ENCODE measurements at regions not wholly inside any gene's neighbourhood (a gene's known extent, or its start where the extent isn't known, plus 50 kb on each side); places are given as distances from the start of the nearest gene placed in this dataset.

DNA sequence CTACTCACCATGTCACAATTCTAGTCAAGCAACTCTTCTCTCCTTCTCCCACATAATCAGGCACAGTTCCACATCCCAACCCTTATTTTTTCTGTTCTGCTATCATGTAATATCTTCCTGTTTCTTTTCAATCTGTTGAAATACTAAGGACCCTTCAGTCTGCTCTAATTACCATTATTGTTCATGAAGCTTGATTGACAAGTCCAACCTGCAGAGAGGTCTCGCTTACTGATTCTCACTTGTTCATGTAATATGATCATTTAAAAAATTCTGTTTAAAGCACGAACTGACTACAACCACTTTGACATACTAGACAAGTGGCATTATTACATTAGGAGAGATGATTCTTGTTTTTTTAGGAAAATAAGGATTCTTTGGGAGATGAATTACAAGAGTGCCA lies 108.6 kb upstream of the MAD2L1 start:
- Mint-ChIP-seq H3K4me3 (no peak overlapping the region), H3K27me3 (ENCODE audit: low read depth in 3 of 3) (peaks cover 0 to 2% (median 0%) of the 10 kb centered on the region in 3 donors), H3K9me3 (peaks cover 0 to 2% (median 0%) of the 10 kb centered on the region in 7 donors), H3K27ac (no peak overlapping the region), H3K36me3 (no peaks in the 10 kb centered on the region), H3K4me1 (no peaks in the 10 kb centered on the region)
- H3K4me3 ChIP-seq (replicated peaks in 1 of 3; ENCODE audit: low read depth in 2 of 3, low read length in 3 of 3): no peak overlapping the region
- no peak overlapping the region for H3K27ac ChIP-seq (ENCODE audit: low read depth in 1 of 2, low read length in 2 of 2)
- no peak for TF ChIP-seq CTCF (IDR thresholded peaks at IDR 0.05)
- no peak overlapping the region for H3K4me2 ChIP-seq (replicated peaks; ENCODE audit: extremely low read depth, low read length, poor library complexity, severe bottlenecking)
- no peaks in the 10 kb centered on the region for H3K4me1 ChIP-seq (ENCODE audit: control insufficient read depth in 1 of 2, insufficient read depth in 2 of 2, low read length in 2 of 2)
- no peak overlapping the region for H3K9ac ChIP-seq (ENCODE audit: insufficient read depth, low read length, poor library complexity, severe bottlenecking)
- WGBS (ENCODE audit: insufficient coverage): no CpG with 5 or more reads among the region's 2 CpGs
- H3K79me2 ChIP-seq (ENCODE audit: insufficient read depth, low read length): no peaks in the 10 kb centered on the region
- H3K36me3 ChIP-seq (replicated peaks in 1 of 2; ENCODE audit: control insufficient read depth in 1 of 2, insufficient read depth in 2 of 2, low read length in 2 of 2): no peaks in the 10 kb centered on the region
- peaks cover 0 to 4% of the 10 kb centered on the region in 2 donors for H3K9me3 ChIP-seq (replicated peaks in 1 of 2; ENCODE audit: control insufficient read depth in 1 of 2, insufficient read depth in 1 of 2, low read length in 2 of 2)
- H3K27me3 ChIP-seq (ENCODE audit: control insufficient read depth in 2 of 2, insufficient read depth in 2 of 2, low read length in 2 of 2): no peaks in the 10 kb centered on the region
- DNase-seq: no peak
- H4K20me1 ChIP-seq (ENCODE audit: insufficient read depth, low read length): no peaks in the 10 kb centered on the region
- H2AFZ ChIP-seq (ENCODE audit: insufficient read depth, low read depth, low read length, poor library complexity, severe bottlenecking): no peak overlapping the region
- intact Hi-C loops (cut with micrococcal nuclease): no loop called here

DNA sequence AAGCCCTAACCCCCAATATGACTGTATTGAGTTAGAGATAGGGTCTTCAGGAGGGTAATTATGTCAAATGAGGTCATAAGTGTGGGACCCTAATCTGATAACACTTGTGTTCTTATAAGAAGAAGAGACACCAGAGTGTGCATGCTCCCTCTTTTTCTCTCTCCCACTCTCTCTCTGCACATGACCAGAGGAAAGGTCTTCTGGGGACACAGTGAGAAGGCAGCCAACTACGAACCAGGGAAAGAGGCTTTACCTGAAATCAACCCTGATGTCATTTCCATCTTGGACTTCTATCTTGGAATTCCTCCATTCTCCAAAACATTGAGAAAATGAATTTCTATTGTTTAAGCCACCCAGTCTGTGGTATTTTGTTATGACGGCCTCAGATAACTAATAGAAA lies 97.2 kb upstream of the MAD2L1 start:
- Histone ChIP-seq H3K27me3 (ENCODE audit: control insufficient read depth in 2 of 2, insufficient read depth in 2 of 2, low read length in 2 of 2) (no peaks in the 10 kb centered on the region), H3K79me2 (ENCODE audit: insufficient read depth, low read length) (no peaks in the 10 kb centered on the region), H3K36me3 (replicated peaks in 1 of 2; ENCODE audit: control insufficient read depth in 1 of 2, insufficient read depth in 2 of 2, low read length in 2 of 2) (no peaks in the 10 kb centered on the region), H3K27ac (ENCODE audit: low read depth in 1 of 2, low read length in 2 of 2) (no peak overlapping the region), H3K9ac (ENCODE audit: insufficient read depth, low read length, poor library complexity, severe bottlenecking) (no peak overlapping the region), H3K4me3 (replicated peaks in 1 of 3; ENCODE audit: low read depth in 2 of 3, low read length in 3 of 3) (no peak overlapping the region), H3K9me3 (replicated peaks in 1 of 2; ENCODE audit: control insufficient read depth in 1 of 2, insufficient read depth in 1 of 2, low read length in 2 of 2) (no peaks in the 10 kb centered on the region), H3K4me1 (ENCODE audit: control insufficient read depth in 1 of 2, insufficient read depth in 2 of 2, low read length in 2 of 2) (no peaks in the 10 kb centered on the region), H4K20me1 (ENCODE audit: insufficient read depth, low read length) (no peaks in the 10 kb centered on the region), H3K4me2 (replicated peaks; ENCODE audit: extremely low read depth, low read length, poor library complexity, severe bottlenecking) (no peak overlapping the region), H2AFZ (ENCODE audit: insufficient read depth, low read depth, low read length, poor library complexity, severe bottlenecking) (no peak overlapping the region)
- H3K27ac Mint-ChIP-seq: no peak overlapping the region
- peaks cover 2 to 4% (median 3%) of the 10 kb centered on the region in 3 donors for H3K27me3 Mint-ChIP-seq (ENCODE audit: low read depth in 3 of 3)
- no peak for TF ChIP-seq CTCF (IDR thresholded peaks at IDR 0.05)
- no peak for DNase-seq
- H3K36me3 Mint-ChIP-seq: no peaks in the 10 kb centered on the region
- no CpG with 5 or more reads among the region's 2 CpGs for WGBS (ENCODE audit: insufficient coverage)
- no peak overlapping the region for H3K4me3 Mint-ChIP-seq
- H3K9me3 Mint-ChIP-seq: peaks cover 0 to 3% (median 0%) of the 10 kb centered on the region in 7 donors
- intact Hi-C loops (cut with micrococcal nuclease): no loop called here
- no peaks in the 10 kb centered on the region for H3K4me1 Mint-ChIP-seq
